ENCODE measurements at regions not wholly inside any gene's neighbourhood (a gene's known extent, or its start where the extent isn't known, plus 50 kb on each side); places are given as distances from the start of the nearest gene placed in this dataset.
"Not testable (repeated sequence)": the region's sequence is repeated elsewhere in the genome, so short reads cannot be mapped to it uniquely, and the experiment has no call there.

- intact Hi-C loops (cut with micrococcal nuclease), result no loop called here
- Histone ChIP-seq H3K36me3 (ENCODE audit: control insufficient read depth in 2 of 3, insufficient read depth in 3 of 3, low read length in 3 of 3) (no peaks in the 10 kb centered on the region), H3K4me3 (ENCODE audit: low read length) (no peak overlapping the region), H3K4me1 (ENCODE audit: control insufficient read depth in 2 of 2, insufficient read depth in 2 of 2, low read length in 2 of 2) (no peaks in the 10 kb centered on the region), H3K27ac (ENCODE audit: low read depth, low read length) (no peak overlapping the region), H3K9me3 (ENCODE audit: control insufficient read depth in 2 of 3, low read length in 3 of 3) (no peaks in the 10 kb centered on the region), H3K27me3 (ENCODE audit: control insufficient read depth in 2 of 2, insufficient read depth in 2 of 2, low read length in 2 of 2) (no peaks in the 10 kb centered on the region)
- Mint-ChIP-seq H3K9me3 (peaks cover 0 to 7% (median 0%) of the 10 kb centered on the region in 11 donors), H3K4me3 (no peak overlapping the region), H3K27me3 (no peaks in the 10 kb centered on the region), H3K36me3 (no peaks in the 10 kb centered on the region), H3K27ac (no peak overlapping the region), H3K4me1 (no peaks in the 10 kb centered on the region)
- ChIA-PET POLR2A (no interaction called here), CTCF (no interaction called here)
- DNase-seq, result no peak
- ATAC-seq, result no peak
Measured at GRCh38 chr6:9315966-9316650, 880.8 kb upstream of the SLC35B3 start.

- no peaks in the 10 kb centered on the region for H3K9me3 ChIP-seq (ENCODE audit: control insufficient read depth in 2 of 3, low read length in 3 of 3)
- no peak overlapping the region for H3K27ac ChIP-seq (ENCODE audit: low read depth, low read length)
- CTCF ChIA-PET, result no interaction called here
Measured at GRCh38 chr6:9308284-9308683, 872.9 kb upstream of the SLC35B3 start.

GRCh38 chr6:9307786-9308185 is 872.4 kb upstream of the SLC35B3 start:
- DNase-seq (no peak), ATAC-seq (no peak)
- ChIA-PET POLR2A (no interaction called here), CTCF (no interaction called here)
- no peak overlapping the region for H3K27ac ChIP-seq (ENCODE audit: low read depth, low read length)
- no peaks in the 10 kb centered on the region for H3K27me3 ChIP-seq (ENCODE audit: control insufficient read depth in 2 of 2, insufficient read depth in 2 of 2, low read length in 2 of 2)
- H3K4me3 ChIP-seq (ENCODE audit: low read length), result no peak overlapping the region
- Mint-ChIP-seq H3K27ac (no peak overlapping the region), H3K4me1 (no peaks in the 10 kb centered on the region), H3K9me3 (peaks cover 0 to 5% (median 0%) of the 10 kb centered on the region in 11 donors), H3K4me3 (no peak overlapping the region), H3K27me3 (no peaks in the 10 kb centered on the region), H3K36me3 (no peaks in the 10 kb centered on the region)
- intact Hi-C loops (cut with micrococcal nuclease), result no loop called here
- H3K9me3 ChIP-seq (ENCODE audit: control insufficient read depth in 2 of 3, low read length in 3 of 3), result no peaks in the 10 kb centered on the region
- no peaks in the 10 kb centered on the region for H3K36me3 ChIP-seq (ENCODE audit: control insufficient read depth in 2 of 3, insufficient read depth in 3 of 3, low read length in 3 of 3)
- no peaks in the 10 kb centered on the region for H3K4me1 ChIP-seq (ENCODE audit: control insufficient read depth in 2 of 2, insufficient read depth in 2 of 2, low read length in 2 of 2)

More at GRCh38 chr6:9308284-9308683, 872.9 kb upstream of the SLC35B3 start:
- Histone ChIP-seq H3K4me1 (ENCODE audit: control insufficient read depth in 2 of 2, insufficient read depth in 2 of 2, low read length in 2 of 2) (no peaks in the 10 kb centered on the region), H3K4me3 (ENCODE audit: low read length) (no peak overlapping the region), H3K27me3 (ENCODE audit: control insufficient read depth in 2 of 2, insufficient read depth in 2 of 2, low read length in 2 of 2) (no peaks in the 10 kb centered on the region), H3K36me3 (ENCODE audit: control insufficient read depth in 2 of 3, insufficient read depth in 3 of 3, low read length in 3 of 3) (no peaks in the 10 kb centered on the region)
- POLR2A ChIA-PET, result no interaction called here
- Mint-ChIP-seq H3K4me3 (no peak overlapping the region), H3K4me1 (no peaks in the 10 kb centered on the region), H3K9me3 (peaks cover 0 to 5% (median 0%) of the 10 kb centered on the region in 11 donors), H3K36me3 (no peaks in the 10 kb centered on the region), H3K27me3 (no peaks in the 10 kb centered on the region), H3K27ac (no peak overlapping the region)
- ATAC-seq, result no peak
- intact Hi-C loops (cut with micrococcal nuclease), result no loop called here
- no peak for DNase-seq

GRCh38 chr6:9307187-9307586 is 871.8 kb upstream of the SLC35B3 start:
- no peaks in the 10 kb centered on the region for H3K27me3 Mint-ChIP-seq
- no peak for DNase-seq
- H3K9me3 ChIP-seq (ENCODE audit: control insufficient read depth in 2 of 3, low read length in 3 of 3), result no peaks in the 10 kb centered on the region
- no peak overlapping the region for H3K4me3 Mint-ChIP-seq
- ATAC-seq, result no peak
- no peak overlapping the region for H3K4me3 ChIP-seq (ENCODE audit: low read length)
- no peaks in the 10 kb centered on the region for H3K36me3 ChIP-seq (ENCODE audit: control insufficient read depth in 2 of 3, insufficient read depth in 3 of 3, low read length in 3 of 3)
- H3K27ac ChIP-seq (ENCODE audit: low read depth, low read length), result no peak overlapping the region
- peaks cover 0 to 5% (median 0%) of the 10 kb centered on the region in 11 donors for H3K9me3 Mint-ChIP-seq
- H3K4me1 ChIP-seq (ENCODE audit: control insufficient read depth in 2 of 2, insufficient read depth in 2 of 2, low read length in 2 of 2), result no peaks in the 10 kb centered on the region
- ChIA-PET POLR2A (interaction anchor here (0.7 kb wide), 1 partner anchor 1535 kb away, joined by 3 read pairs; no protein-coding TSS in a partner anchor), CTCF (no interaction called here)
- no peaks in the 10 kb centered on the region for H3K27me3 ChIP-seq (ENCODE audit: control insufficient read depth in 2 of 2, insufficient read depth in 2 of 2, low read length in 2 of 2)
- intact Hi-C loops (cut with micrococcal nuclease), result no loop called here
- no peak overlapping the region for H3K27ac Mint-ChIP-seq
- no peaks in the 10 kb centered on the region for H3K36me3 Mint-ChIP-seq
- no peaks in the 10 kb centered on the region for H3K4me1 Mint-ChIP-seq

GRCh38 chr6:9295644-9296043 is 860.3 kb upstream of the SLC35B3 start:
- Mint-ChIP-seq H3K9me3 (peaks cover 0 to 15% (median 7%) of the 10 kb centered on the region in 11 donors), H3K27ac (no peak overlapping the region), H3K27me3 (no peaks in the 10 kb centered on the region), H3K4me1 (no peaks in the 10 kb centered on the region), H3K36me3 (no peaks in the 10 kb centered on the region), H3K4me3 (no peak overlapping the region)
- H3K27ac ChIP-seq (ENCODE audit: low read depth, low read length), result no peak overlapping the region
- intact Hi-C loops (cut with micrococcal nuclease), result no loop called here
- H3K27me3 ChIP-seq (ENCODE audit: control insufficient read depth in 2 of 2, insufficient read depth in 2 of 2, low read length in 2 of 2), result no peaks in the 10 kb centered on the region
- H3K36me3 ChIP-seq (ENCODE audit: control insufficient read depth in 2 of 3, insufficient read depth in 3 of 3, low read length in 3 of 3), result no peaks in the 10 kb centered on the region
- H3K9me3 ChIP-seq (ENCODE audit: control insufficient read depth in 2 of 3, low read length in 3 of 3), result no peaks in the 10 kb centered on the region
- CTCF ChIA-PET, result no interaction called here
- POLR2A ChIA-PET, result no interaction called here
- H3K4me1 ChIP-seq (ENCODE audit: control insufficient read depth in 2 of 2, insufficient read depth in 2 of 2, low read length in 2 of 2), result no peaks in the 10 kb centered on the region
- ATAC-seq (no peak), DNase-seq (no peak)
- no peak overlapping the region for H3K4me3 ChIP-seq (ENCODE audit: low read length)

- POLR2A ChIA-PET, result no interaction called here
- no peak for DNase-seq
- H3K36me3 ChIP-seq (ENCODE audit: control insufficient read depth in 2 of 3, insufficient read depth in 3 of 3, low read length in 3 of 3), result no peaks in the 10 kb centered on the region
Measured at GRCh38 chr6:9292975-9293374, 857.6 kb upstream of the SLC35B3 start.

GRCh38 chr6:9290342-9290741 is 855.0 kb upstream of the SLC35B3 start:
- H3K36me3 Mint-ChIP-seq; H3K27me3 ChIP-seq (ENCODE audit: control insufficient read depth in 2 of 2, insufficient read depth in 2 of 2, low read length in 2 of 2); H3K4me1 Mint-ChIP-seq; H3K4me3 Mint-ChIP-seq; H3K4me1 ChIP-seq (ENCODE audit: control insufficient read depth in 2 of 2, insufficient read depth in 2 of 2, low read length in 2 of 2); H3K27ac Mint-ChIP-seq; H3K4me3 ChIP-seq (ENCODE audit: low read length); POLR2A ChIA-PET; CTCF ChIA-PET; H3K27me3 Mint-ChIP-seq; H3K9me3 ChIP-seq (ENCODE audit: control insufficient read depth in 2 of 3, low read length in 3 of 3); DNase-seq; ATAC-seq; H3K27ac ChIP-seq (ENCODE audit: low read depth, low read length); H3K36me3 ChIP-seq (ENCODE audit: control insufficient read depth in 2 of 3, insufficient read depth in 3 of 3, low read length in 3 of 3): not testable (repeated sequence)
- H3K9me3 Mint-ChIP-seq, result peaks cover 2 to 12% (median 6%) of the 10 kb centered on the region in 11 donors
- intact Hi-C loops (cut with micrococcal nuclease), result loop anchor here in 1 of 2 donors (5.0 kb wide), 1 partner anchor 682 kb away; no protein-coding TSS in a partner anchor

More at GRCh38 chr6:9292975-9293374, 857.6 kb upstream of the SLC35B3 start:
- H3K9me3 ChIP-seq (ENCODE audit: control insufficient read depth in 2 of 3, low read length in 3 of 3), result no peaks in the 10 kb centered on the region
- Mint-ChIP-seq H3K27ac (no peak overlapping the region), H3K4me1 (no peaks in the 10 kb centered on the region), H3K9me3 (peaks cover 2 to 15% (median 9%) of the 10 kb centered on the region in 11 donors), H3K36me3 (no peaks in the 10 kb centered on the region), H3K27me3 (no peaks in the 10 kb centered on the region), H3K4me3 (no peak overlapping the region)
- no peak overlapping the region for H3K4me3 ChIP-seq (ENCODE audit: low read length)
- H3K4me1 ChIP-seq (ENCODE audit: control insufficient read depth in 2 of 2, insufficient read depth in 2 of 2, low read length in 2 of 2), result no peaks in the 10 kb centered on the region
- CTCF ChIA-PET, result no interaction called here
- intact Hi-C loops (cut with micrococcal nuclease), result loop anchor here in 1 of 2 donors (5.0 kb wide), 1 partner anchor 679 kb away; no protein-coding TSS in a partner anchor
- no peak for ATAC-seq
- no peak overlapping the region for H3K27ac ChIP-seq (ENCODE audit: low read depth, low read length)
- H3K27me3 ChIP-seq (ENCODE audit: control insufficient read depth in 2 of 2, insufficient read depth in 2 of 2, low read length in 2 of 2), result no peaks in the 10 kb centered on the region
